ENCODE measurements at regions not wholly inside any gene's neighbourhood (a gene's known extent, or its start where the extent isn't known, plus 50 kb on each side); places are given as distances from the start of the nearest gene placed in this dataset.

DNA sequence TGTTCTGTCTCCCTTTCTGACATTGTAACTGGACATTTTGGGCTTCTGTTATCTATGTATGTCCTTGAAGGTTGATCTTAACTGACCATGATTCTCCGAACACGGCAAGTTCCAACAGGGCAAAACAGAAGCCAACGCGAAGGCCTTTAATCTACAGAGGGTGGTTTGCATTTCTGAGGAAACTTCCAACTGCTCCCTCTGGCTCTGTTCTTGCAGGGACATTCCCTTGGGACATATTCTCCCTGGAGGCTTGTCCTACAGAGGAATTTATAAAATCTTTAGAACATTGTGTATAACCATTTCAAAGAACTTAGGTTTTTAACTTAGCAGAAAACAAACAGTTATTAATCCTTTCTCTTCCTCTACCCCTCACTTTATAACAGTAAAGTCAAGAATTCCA is 189.0 kb upstream of the CDYL start:
- DNase-seq (ENCODE audit: low read depth) = no peak

DNA sequence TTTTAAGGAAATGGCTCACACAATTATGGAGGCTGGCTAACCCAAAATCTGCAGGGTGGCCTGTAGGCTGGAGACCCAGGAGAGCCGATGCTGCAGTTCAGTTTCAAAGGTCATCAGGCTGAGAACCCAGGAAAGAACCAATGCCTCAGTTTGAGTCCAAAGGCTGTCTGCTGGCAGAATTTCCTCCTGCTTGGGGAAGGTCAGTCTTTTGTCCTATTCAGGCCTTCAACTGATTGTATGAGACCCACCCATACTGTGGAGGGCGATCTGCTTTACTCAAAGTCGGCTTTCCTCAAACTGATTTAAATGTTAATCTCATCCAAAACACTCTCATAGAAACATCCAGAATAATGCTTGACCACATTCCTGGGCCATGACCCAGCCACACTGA is 189.7 kb upstream of the CDYL start:
- DNase-seq (ENCODE audit: low read depth) = no peak

DNA sequence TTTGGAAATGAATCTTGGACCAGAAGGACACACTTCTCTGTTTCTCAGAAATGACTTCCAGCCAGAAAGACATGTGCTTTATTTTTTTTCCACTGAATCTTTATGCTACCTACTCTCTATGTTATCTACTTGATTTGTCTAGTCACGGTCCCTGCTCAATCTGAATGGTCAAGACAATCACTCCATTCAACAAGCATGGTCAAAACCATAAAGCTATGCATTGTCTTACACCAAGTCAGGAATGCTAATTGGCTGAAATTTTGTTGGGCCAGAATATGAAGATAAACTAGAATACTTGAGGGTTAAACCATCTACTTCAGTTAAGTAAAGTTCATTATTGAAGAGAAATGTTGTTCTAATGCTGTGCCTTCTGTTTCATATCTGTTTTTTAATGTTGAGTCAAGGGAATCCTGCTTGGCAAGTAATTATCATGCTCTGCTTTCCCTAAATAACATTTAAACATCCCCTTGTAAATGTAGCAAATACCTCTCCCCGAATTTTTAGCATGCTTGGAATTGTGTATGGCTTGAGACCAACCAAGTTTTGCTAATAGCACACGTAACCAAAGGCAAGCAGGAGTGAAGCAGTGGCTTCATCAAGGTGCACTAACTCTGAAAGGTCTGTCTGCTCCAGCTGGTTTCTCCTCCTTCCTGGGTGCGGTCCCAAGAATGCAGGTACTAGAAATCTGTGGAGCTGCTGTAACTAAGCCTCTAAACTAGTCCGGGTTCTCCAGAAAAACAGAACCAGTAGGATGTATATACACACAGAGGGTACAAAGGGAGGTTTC is 190.3 kb upstream of the CDYL start:
- DNase-seq (ENCODE audit: low read depth) = peak; percentile 24

DNA sequence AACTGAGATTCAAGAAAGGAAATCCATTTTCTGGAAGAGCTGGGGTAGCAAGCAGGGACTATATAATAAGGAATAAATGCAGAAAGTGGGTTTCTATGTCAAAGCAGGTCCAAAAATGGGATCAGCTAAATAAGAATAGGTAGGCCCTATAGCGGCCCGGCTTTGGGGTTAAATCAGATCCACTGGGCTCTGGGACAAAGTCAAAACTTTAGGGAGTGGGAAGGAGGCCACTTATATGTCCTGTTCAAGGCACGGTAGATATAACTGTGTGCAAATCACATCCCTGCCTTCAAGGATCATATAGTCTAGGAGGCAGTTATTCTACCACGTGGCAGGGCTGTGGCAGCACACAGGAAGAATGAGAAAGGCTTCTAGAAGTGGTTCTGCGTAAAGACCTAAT is 191.4 kb upstream of the CDYL start:
- DNase-seq (ENCODE audit: low read depth) = no peak

DNA sequence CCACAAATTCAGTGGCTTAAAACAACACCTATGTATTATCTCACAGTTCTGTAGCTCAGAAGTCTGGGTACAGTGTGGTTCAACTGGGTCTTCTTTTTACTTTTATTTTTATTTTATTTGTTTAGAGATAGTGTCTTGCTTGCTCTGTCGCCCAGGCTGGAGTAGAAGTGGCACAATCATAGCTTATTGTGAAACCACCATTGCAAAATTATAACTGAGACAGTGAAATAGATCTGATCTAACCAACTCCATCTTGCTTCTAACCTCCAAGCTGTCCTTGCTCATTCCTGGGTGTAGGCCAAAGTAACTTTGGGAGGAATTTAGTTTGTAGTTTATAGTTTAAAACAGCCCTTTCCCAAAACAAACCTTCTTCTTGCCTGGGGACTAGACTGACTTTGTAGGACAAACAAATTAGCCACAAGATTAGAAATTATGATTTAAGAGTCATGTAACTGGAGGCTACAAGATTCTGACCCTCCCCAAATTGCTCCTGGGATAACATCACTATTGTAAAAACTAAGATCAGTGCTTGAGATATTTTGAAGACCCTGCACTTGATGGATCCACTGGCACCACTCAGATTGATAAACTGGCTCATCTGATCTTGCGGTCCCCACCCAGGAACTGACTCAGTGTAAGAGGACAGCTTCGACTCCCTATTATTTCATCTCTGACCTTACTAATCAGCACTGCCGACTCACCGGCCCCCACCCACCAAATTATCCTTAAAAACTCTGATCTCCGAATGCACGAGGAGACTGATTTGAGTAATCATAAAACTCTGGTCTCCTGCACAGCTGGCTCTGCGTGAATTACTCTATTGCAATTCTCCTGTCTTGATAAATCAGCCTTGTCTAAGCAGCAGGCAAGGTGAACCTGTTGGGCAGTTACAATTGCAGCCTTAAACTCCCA is 193.4 kb upstream of the CDYL start:
- peak; percentile 27 for DNase-seq (ENCODE audit: low read depth)

DNA sequence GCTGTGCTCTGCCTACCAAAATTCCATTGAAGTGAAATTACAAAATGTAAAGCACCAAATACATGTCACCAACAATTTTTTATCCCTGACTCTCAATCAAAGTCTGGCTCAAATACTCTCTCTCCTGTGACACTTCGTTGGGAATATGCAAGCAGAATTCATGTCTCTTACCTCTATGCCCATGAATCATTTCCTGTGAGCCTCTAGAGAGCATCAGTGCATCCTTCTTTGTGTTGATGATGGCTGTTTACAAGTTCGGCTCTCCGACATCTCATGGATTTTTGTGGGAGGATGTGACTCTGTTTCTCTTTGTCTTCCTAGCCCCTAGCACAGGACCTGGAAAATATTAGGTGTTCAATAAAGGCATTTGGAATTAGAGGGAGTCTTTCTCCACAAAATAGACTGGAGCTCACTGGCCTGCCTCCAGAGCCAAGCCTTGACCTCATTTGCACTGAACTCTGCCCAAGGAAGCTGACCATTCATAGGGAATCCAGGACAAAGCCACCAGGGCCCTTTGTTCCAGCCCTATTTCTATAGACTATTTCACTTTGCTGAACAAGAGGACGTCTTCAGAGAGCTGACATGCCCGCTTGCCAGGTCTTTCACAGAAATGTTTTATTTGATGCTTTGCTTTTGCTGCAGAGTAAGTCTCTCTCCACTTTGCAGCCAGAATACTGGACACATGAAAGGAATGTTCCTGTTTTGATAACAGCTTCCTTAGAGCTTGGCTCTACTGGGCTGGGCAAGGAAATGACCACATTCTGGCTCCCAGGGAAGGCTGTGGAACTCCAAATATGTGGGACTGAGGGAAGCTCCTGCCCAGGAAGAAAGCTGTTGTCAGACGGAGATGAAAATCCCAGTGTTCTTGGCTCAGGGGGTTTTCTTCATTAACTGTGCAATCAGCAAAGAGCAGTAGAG is 194.5 kb upstream of the CDYL start:
- peak; percentile 76 for DNase-seq (ENCODE audit: low read depth)

DNA sequence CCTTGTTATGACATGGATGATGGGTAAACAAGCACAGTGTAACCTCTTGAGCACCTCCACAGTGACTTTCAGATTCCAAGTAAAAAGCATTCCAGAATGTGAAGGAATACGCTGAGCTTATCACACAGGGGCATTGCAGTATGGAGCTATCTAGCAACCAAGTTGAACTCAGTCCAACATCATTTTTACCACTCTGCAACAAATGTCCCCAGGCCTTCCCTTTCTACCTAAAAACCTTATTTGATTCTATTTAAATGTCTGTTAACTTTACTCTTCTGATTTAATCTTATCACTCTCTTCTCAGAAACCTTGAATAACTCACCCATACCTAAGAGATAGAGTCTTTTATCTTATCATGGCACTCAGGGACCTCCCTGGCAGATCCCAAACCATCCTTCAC is 195.8 kb upstream of the CDYL start:
- no peak for DNase-seq (ENCODE audit: low read depth)

DNA sequence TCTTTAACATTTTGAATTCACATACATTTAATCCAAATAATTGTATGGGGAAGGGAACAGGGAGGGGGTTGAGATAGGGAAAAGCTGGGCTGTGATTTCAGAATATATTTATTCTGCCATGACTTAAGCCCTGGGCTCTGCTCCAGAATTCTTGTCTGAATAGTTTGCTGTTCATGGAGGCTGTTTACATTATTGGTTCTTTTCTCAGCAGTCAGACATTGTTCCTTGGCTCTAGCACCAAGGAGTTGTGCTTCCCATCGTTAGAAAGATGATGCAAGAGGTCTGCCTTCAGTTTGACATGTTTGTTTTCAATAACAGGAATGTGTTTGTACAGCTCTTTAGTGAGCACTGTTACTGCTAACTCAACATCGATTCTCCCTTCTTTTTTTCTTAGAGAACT is 198.8 kb upstream of the CDYL start:
- DNase-seq (ENCODE audit: low read depth) = peak; percentile 29

DNA sequence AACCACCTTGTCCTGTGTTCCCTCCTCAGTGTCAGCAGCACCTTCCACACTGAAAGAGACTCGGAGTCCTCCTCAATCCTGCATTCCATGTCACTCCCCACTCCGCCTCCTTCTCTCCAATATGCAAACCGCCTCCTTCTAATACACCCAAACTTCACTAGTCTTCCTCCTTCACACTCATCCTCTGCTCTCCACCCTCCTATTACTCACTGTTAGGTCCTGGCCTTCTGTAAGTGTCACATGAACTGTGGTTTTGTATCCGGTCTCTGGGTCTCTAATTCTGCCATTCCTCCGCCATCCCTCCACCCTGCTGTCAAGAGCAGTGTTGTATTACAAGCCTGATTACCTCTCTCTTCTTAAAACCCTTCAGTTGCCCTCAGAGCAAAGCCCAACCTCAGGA is 200.5 kb upstream of the CDYL start:
- DNase-seq (ENCODE audit: low read depth) = peak; percentile 15

DNA sequence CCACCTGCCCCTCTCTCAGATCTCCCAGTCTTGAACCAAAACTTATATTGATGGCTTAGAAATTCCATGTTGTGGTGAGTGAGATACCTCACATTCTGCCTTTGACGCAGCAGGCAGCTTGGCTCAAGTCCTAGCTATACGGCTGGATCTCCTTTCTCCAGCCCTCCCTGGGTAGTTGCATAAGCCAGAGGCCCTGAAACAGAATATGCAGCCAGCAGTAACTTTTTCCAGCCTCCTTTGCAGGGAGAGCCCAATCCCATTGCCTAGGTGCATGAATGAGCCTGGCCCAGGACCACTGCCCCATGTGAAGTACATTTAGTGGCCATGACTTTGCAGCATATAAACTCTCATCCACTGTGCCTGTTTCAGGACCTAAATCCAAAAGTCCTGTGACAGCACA is 202.2 kb upstream of the CDYL start:
- DNase-seq (ENCODE audit: low read depth) = no peak

DNA sequence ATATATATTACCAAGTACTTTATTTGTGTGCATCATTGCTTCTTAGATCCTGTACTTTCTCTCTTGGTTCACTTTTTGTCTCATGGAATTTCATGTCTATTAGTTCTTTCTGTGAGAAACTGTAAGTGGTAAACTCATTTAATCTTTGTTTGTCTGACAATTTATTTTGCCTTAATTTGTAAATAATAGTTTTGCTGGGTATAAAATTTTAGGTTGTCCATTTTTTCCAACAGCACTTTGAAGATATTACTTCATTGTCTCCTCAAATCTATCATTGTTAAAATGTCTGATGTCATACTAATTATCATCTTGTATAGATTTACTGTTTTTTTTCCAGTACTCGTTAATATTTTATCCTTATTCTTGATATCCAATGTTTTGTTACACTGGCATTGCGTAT is 205.2 kb upstream of the CDYL start:
- DNase-seq (ENCODE audit: low read depth) = no peak

DNA sequence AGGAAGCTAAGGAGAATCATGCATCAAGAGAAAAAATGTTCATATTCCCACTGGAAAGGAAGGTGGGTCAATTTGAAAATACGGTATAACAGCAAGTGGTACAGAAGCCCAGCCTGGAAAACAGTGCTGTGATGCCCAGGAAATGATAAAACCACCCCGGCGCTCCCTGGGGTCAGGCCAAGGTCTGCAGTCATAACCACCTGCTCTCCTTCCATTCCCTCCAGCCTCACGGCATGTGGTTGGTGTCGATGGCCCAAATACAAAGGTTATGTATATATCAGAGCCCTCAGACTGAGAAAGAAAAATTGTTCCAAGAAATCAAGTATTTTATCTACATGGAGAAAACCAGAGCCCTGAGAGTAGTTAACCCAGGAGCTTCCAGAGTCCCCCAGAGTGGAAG is 208.1 kb upstream of the CDYL start:
- DNase-seq (ENCODE audit: low read depth) = no peak

DNA sequence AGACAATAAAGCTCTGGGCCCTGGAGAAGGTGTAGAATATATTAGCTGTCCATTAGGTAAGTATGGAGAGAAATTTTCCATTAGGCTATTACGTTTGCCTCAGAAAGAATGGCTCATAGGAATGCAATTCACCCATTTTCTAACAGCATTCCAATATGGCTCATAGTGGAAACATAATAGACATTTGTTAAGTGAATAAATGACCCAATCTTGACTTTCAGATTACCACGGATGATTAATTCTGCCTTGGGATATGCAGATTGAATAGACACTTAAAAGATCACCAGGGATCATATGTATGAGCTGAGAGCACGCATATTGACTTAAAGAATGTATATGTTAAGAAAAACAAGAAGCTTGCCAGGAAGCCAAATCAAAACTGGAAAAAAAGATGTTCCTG is 209.1 kb upstream of the CDYL start:
- peak; percentile 28 for DNase-seq (ENCODE audit: low read depth)

DNA sequence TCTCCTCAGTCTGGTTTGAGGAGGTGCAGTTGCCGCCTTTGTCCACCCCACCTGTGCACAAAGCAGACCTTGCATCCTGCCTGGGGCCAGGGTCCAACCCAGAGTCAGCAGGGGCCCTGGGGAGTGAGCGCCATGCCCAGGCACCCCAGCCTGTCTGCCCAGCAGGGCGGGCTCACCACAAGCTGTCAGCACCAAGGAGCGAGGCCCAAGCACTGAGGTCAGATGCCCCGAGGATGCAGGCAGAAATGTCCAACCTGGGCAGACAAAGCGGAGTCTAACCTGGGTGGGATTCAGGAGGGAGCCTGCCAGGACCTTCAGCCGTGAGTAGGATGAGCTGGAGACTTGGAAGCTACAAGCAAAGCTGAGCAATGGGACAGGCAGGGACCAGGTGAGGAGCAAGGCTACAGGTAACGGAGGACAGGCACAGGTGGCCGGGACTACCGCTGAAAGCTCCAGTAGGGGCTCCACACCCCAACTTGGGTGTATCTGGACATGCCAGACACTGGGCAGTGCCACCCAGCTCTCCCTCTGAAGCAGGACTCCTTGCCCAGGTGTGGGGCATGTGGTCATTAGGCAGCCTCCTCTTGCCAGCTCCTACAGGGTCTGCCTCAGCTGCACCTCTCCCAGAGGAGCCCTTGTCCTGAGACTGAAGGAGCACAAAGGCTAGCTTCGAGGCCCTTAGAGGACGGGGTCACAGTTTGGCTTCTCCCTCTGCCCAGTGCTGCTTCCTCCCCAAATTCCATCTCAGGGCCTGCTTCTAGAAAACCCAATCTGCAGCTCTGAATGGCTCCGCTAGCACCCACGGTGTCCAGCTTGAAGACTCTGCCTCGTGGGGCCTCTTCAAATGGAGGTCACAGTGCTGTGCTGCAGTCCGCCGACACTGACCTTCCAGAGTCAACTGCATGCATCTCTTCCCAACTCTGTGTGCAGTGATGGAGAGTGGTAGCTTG is 210.6 kb upstream of the CDYL start:
- no peak for DNase-seq (ENCODE audit: low read depth)

DNA sequence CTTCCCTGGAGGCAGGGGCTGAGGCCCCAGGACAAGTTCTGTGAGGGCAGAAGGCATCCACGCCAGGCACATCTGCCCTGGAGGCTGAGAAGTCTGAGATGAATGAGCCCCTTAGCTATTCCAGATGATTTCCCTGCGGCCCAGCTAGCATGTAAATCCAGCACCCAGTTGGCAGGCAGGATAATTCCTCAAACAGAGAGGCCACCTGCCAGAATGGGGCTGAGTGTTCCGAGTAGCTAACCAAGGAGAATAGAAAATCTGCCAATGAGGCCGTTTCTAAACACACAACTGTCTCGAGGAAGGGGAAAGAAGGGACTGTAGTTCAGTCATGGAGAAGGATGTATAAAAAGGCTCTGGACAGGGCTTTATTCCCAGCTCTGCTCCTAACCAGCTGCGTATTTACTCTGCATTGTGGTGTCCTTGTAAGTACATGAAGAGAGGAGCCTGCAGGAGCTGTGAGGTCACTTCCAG is 211.4 kb upstream of the CDYL start:
- DNase-seq (ENCODE audit: low read depth) = no peak

DNA sequence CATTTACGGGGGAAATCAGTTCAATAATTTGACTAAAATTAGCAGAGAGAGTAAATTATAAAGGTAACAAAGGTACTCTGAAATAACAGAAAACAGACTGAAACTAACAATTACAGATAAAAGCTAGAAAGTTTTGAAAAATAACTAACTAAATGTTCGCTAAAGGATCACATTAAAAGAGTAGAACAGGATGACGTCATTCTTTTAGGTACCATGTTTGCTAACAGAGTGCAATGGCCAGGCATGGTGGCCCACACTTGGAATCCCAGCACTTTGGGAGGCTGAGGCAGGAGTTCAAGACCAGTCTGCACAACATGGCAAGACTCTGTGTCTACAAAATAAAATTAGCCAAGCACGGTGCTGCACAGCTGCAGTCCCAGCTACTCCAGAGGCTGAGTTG is 212.3 kb upstream of the CDYL start:
- no peak for DNase-seq (ENCODE audit: low read depth)

DNA sequence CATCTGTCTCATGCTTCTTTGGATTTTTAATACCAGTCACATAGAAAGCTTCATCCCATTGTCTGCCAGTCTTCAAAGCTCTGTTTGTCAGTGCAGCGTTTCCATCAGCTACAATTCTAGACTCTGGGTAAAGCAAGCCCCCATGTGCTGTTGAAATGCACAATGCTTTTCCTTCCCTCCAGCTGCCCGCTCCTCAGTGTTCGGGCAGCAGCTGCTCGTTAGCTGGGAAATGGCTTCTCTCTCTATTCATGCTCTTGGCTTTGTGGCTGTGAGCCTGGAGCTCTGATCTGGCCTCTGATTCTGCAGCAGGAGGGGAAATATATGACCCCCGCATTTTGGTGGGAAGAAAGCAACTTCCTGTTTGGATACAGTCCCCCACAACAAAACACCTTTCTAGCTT is 213.0 kb upstream of the CDYL start:
- no peak for DNase-seq (ENCODE audit: low read depth)

DNA sequence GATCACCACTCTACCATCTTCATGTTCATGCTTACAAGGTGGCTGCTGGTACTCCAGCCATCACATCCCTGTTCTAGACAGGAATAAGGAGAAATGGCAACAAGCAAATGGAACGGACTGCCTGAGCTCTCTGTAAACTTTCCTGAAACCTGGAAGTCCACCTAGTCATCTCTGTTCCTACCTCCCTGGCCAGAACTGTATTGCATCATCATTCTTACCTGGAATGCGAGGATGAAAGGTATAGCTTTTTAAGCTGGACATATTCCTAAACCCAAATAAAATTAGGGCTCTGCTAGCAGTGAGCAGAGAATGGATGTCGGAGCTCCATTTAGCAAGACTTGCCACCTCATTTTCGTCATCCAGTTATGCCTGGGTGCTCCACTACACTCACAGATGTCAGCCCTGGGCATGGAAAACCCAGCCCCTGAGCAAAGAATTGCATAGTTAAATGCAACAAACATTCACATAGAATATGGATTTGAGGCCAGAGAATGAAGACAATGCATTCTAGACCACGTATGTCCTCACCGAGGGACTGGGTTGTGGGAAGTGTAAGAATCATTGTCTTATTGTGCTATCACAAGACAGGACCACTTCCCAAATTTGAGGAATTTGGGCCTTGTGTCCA is 214.3 kb upstream of the CDYL start:
- DNase-seq (ENCODE audit: low read depth) = no peak

DNA sequence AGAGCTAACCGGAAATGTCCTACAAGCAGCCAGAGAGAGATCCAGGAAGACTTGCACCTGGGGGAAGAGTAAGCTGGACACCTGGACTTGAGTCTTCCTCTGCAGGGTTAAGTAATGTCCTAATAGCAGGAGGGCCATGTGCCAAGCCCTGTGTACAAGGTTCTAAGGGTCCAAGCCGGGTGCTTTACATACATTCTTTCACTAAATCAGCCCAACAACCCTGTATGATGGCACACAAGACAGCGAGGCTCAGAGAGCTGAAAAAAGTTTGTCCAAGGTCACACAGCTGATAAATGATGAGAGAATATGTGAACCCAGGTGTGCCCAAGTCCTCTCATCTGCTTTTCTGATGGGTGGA is 215.1 kb upstream of the CDYL start:
- no peak for DNase-seq (ENCODE audit: low read depth)
